ENCODE measurements at regions not wholly inside any gene's neighbourhood (a gene's known extent, or its start where the extent isn't known, plus 50 kb on each side); places are given as distances from the start of the nearest gene placed in this dataset.

DNA sequence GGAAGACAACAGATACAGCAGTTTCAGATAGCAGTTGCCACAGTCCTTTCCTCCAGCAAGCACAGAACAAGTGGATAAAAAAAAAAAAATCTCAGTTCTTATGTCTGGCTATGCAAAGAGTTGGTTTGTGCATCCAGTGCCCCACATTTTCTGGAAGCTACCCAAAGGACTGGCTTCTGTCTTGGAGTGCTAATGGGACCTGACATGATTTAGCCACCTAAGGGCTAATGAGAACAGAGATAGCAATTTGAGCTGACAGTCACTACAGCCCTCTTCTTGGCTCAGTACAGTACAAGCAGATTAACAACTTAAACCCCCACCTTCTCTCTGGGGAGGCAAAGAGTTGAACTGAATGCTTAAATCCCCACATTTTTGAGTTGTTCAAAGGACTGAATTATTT lies 976.8 kb downstream of the TBC1D32 start:
- TF ChIP-seq TAF1 (IDR thresholded peaks at IDR 0.05; ENCODE audit: borderline replicate concordance, insufficient read depth, low read length) (no peak), POLR2AphosphoS5 (IDR thresholded peaks at IDR 0.05; ENCODE audit: low read depth, low read length) (no peak), SIN3A (IDR thresholded peaks at IDR 0.05; ENCODE audit: borderline replicate concordance, insufficient read depth, low read length) (no peak)
- TF ChIP-seq, protein P1, sequence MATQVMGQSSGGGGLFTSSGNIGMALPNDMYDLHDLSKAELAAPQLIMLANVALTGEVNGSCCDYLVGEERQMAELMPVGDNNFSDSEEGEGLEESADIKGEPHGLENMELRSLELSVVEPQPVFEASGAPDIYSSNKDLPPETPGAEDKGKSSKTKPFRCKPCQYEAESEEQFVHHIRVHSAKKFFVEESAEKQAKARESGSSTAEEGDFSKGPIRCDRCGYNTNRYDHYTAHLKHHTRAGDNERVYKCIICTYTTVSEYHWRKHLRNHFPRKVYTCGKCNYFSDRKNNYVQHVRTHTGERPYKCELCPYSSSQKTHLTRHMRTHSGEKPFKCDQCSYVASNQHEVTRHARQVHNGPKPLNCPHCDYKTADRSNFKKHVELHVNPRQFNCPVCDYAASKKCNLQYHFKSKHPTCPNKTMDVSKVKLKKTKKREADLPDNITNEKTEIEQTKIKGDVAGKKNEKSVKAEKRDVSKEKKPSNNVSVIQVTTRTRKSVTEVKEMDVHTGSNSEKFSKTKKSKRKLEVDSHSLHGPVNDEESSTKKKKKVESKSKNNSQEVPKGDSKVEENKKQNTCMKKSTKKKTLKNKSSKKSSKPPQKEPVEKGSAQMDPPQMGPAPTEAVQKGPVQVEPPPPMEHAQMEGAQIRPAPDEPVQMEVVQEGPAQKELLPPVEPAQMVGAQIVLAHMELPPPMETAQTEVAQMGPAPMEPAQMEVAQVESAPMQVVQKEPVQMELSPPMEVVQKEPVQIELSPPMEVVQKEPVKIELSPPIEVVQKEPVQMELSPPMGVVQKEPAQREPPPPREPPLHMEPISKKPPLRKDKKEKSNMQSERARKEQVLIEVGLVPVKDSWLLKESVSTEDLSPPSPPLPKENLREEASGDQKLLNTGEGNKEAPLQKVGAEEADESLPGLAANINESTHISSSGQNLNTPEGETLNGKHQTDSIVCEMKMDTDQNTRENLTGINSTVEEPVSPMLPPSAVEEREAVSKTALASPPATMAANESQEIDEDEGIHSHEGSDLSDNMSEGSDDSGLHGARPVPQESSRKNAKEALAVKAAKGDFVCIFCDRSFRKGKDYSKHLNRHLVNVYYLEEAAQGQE (IDR thresholded peaks at IDR 0.05; ENCODE audit: insufficient read depth in 1 of 2, low read depth in 2 of 2, low read length in 2 of 2), result no peak

Measured in PFSK-1 (cell line).